RWPE2 (cell line): ENCODE measurements at regions not wholly inside any gene's neighbourhood (a gene's known extent, or its start where the extent isn't known, plus 50 kb on each side); places are given as distances from the start of the nearest gene placed in this dataset.

Source experiments
- ATAC-seq: fragments of 200-7000 bp; cut with Tn5 transposase; 3 replicates; pipeline ENCODE4 v1.9.1; 2021; ENCODE audit warnings: low read depth
- DNase-seq: peaks from one replicate; pipeline ENCODE4 v3.0.0-alpha.2; 2020; ENCODE audit warnings: low spot score
- H3K27ac ChIP-seq: fragments of 450-650 bp; 2 replicates; pipeline ENCODE4 v1.5.1; 2017; ENCODE audit warnings: mild to moderate bottlenecking; ENCODE audit not compliant: poor library complexity, severe bottlenecking
- H3K27me3 ChIP-seq: fragments of 250-450 bp; sonication (Bioruptor Pico); 2 replicates; pipeline ENCODE4 v1.5.1; 2021; ENCODE audit warnings: mild to moderate bottlenecking, moderate library complexity; ENCODE audit not compliant: insufficient read depth, poor library complexity, severe bottlenecking
- H3K36me3 ChIP-seq: fragments of 250-450 bp; sonication (Bioruptor Pico); 2 replicates; pipeline ENCODE4 v1.5.1; 2020; ENCODE audit warnings: low read depth, mild to moderate bottlenecking, moderate library complexity
- H3K4me1 ChIP-seq: fragments of 250-450 bp; sonication (Bioruptor Pico); 2 replicates; pipeline ENCODE4 v1.5.1; 2021; ENCODE audit warnings: mild to moderate bottlenecking, moderate library complexity; ENCODE audit not compliant: insufficient read depth, poor library complexity, severe bottlenecking
- H3K4me3 ChIP-seq: fragments of 250-450 bp; sonication (Bioruptor Pico); 2 replicates; pipeline ENCODE4 v1.5.1; 2021; ENCODE audit warnings: mild to moderate bottlenecking, moderate library complexity; ENCODE audit not compliant: severe bottlenecking
- H3K9me3 ChIP-seq: fragments of 250-450 bp; sonication (Bioruptor Pico); 2 replicates; pipeline ENCODE4 v1.5.1; 2021; ENCODE audit warnings: mild to moderate bottlenecking, moderate library complexity; ENCODE audit not compliant: severe bottlenecking
- CTCF ChIP-seq: fragments of 450-650 bp; IDR thresholded peaks from one replicate; pipeline ENCODE4 v1.5.1; 2017; ENCODE audit warnings: mild to moderate bottlenecking, moderate library complexity; ENCODE audit not compliant: poor library complexity, severe bottlenecking

- Histone ChIP-seq H3K4me3 (no peak overlapping the region), H3K9me3 (no peaks in the 10 kb centered on the region), H3K27ac (no peak overlapping the region), H3K27me3 (no peaks in the 10 kb centered on the region), H3K36me3 (no peaks in the 10 kb centered on the region), H3K4me1 (no peaks in the 10 kb centered on the region)
- no peak for TF ChIP-seq CTCF
- ATAC-seq (no peak), DNase-seq (no peak)
These were observed 517.6 kb upstream of the SUCLG2 start for GRCh38 chr3:68172039-68172438.

DNA sequence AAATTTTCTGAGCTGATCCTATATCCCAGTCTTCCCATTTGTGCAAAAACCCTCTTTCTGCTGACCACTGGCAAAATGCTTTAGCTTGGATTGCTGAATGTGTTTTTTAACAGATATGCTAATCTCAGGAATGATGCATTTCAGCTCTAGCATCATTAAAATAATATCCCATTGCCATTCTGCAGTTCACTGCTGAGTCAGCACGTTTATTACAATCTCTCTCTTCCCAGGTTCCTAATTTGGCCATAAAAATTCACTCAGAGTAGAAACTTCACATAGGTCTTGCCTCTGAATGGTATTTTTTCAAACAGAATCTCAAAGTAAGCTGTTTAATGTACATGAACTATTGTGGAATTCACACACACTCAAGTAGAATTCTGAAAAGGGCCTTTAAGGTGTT is 509.6 kb upstream of the SUCLG2 start:
- Histone ChIP-seq H3K27me3 (no peaks in the 10 kb centered on the region), H3K27ac (no peak overlapping the region), H3K4me3 (no peak overlapping the region), H3K36me3 (no peaks in the 10 kb centered on the region), H3K4me1 (no peaks in the 10 kb centered on the region), H3K9me3 (no peaks in the 10 kb centered on the region)
- no peak for ATAC-seq
- DNase-seq, result no peak
- no peak for TF ChIP-seq CTCF

- Histone ChIP-seq H3K9me3 (no peaks in the 10 kb centered on the region), H3K4me3 (no peak overlapping the region), H3K27ac (no peak overlapping the region), H3K36me3 (no peaks in the 10 kb centered on the region), H3K27me3 (no peaks in the 10 kb centered on the region), H3K4me1 (no peaks in the 10 kb centered on the region)
- TF ChIP-seq CTCF, result no peak
- DNase-seq, result no peak
- no peak for ATAC-seq
These were observed 508.6 kb upstream of the SUCLG2 start for GRCh38 chr3:68163062-68163461.

DNA sequence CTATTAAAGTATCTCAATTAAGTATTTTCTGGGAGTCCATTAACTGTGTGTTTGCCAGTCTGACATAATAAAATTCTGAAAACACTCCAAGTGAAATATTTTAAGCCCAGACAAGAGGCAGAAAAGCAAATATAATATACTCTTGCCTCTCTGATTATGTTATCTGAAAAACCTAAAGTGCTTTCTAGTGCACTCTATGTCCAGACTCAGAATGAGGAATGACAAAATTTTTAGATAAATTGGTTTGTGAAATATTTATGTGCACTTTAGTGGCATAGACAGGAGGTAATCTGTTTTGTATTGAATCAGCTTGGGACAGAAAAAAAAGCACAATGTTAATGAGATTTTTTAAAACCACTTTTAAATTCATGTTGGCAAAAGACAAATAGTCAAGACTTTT is 508.2 kb upstream of the SUCLG2 start:
- DNase-seq, result no peak
- H3K4me3 ChIP-seq, result no peak overlapping the region
- no peak for ATAC-seq
- H3K36me3 ChIP-seq, result no peaks in the 10 kb centered on the region
- H3K27me3 ChIP-seq, result no peaks in the 10 kb centered on the region
- no peak for TF ChIP-seq CTCF
- H3K9me3 ChIP-seq, result no peaks in the 10 kb centered on the region
- no peak overlapping the region for H3K27ac ChIP-seq
- no peaks in the 10 kb centered on the region for H3K4me1 ChIP-seq

GRCh38 chr3:68151359-68151758 is 496.9 kb upstream of the SUCLG2 start:
- Histone ChIP-seq H3K36me3 (no peaks in the 10 kb centered on the region), H3K4me3 (no peak overlapping the region), H3K27ac (no peak overlapping the region), H3K4me1 (no peaks in the 10 kb centered on the region), H3K9me3 (no peaks in the 10 kb centered on the region), H3K27me3 (no peaks in the 10 kb centered on the region)
- ATAC-seq (no peak), DNase-seq (no peak)
- no peak for TF ChIP-seq CTCF
